T-helper 1 cell treated with Interleukin-12 subunit alpha and Interleukin-12 subunit beta and Interleukin-4 antibody, amounts not matched to agents 30 μg/mL and 1 μg/mL, for 36 hours (primary cell): ENCODE measurements at regions not wholly inside any gene's neighbourhood (a gene's known extent, or its start where the extent isn't known, plus 50 kb on each side); places are given as distances from the start of the nearest gene placed in this dataset.

Experiments used
- H3K27ac Mint-ChIP-seq: one replicate; pipeline ENCODE4 v1.8.0; 2021; ENCODE audit warnings: mild to moderate bottlenecking, mixed read lengths
- H3K27me3 Mint-ChIP-seq: one replicate; pipeline ENCODE4 v1.8.0; 2021; ENCODE audit warnings: low read depth, mixed read lengths
- H3K36me3 Mint-ChIP-seq: one replicate; pipeline ENCODE4 v1.8.0; 2021; ENCODE audit warnings: low read depth, mixed read lengths
- H3K4me1 Mint-ChIP-seq: one replicate; pipeline ENCODE4 v1.8.0; 2021; ENCODE audit warnings: low read depth, mixed read lengths
- H3K4me3 Mint-ChIP-seq: one replicate; pipeline ENCODE4 v1.8.0; 2021; ENCODE audit warnings: mild to moderate bottlenecking, moderate library complexity, mixed read lengths
- H3K9me3 Mint-ChIP-seq: one replicate; pipeline ENCODE4 v1.8.0; 2021; ENCODE audit warnings: mixed read lengths

DNA sequence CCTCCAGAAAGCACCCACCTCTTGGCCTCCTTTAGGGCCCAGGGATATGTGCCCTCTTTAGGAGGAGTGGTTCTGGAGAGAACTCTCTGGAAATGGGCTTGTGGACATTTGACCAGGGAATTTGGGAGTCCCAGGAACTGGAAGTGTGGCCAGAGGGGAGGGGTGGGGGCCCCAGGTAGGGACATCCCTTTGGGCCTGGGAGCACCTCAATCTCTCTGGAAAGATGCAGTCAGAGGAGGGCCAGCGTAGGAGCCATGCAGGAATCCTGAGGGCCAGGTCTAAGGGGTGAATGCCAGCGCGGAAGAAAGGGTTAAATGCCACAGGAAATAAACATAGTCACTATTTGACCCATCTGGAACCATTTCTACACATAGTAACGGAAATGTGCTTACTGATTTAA, 50.3 kb upstream of the ITGA11 start:
- no peak overlapping the region for H3K27ac Mint-ChIP-seq
- no peaks in the 10 kb centered on the region for H3K36me3 Mint-ChIP-seq
- H3K4me1 Mint-ChIP-seq: no peaks in the 10 kb centered on the region
- H3K4me3 Mint-ChIP-seq: no peak overlapping the region
- no peaks in the 10 kb centered on the region for H3K9me3 Mint-ChIP-seq
- H3K27me3 Mint-ChIP-seq: peaks cover 24% of the 10 kb centered on the region

GRCh38 chr15:68483165-68483564, 51.2 kb upstream of the ITGA11 start:
- Mint-ChIP-seq H3K36me3 (no peaks in the 10 kb centered on the region), H3K27ac (no peak overlapping the region), H3K4me3 (no peak overlapping the region), H3K27me3 (peaks cover 29% of the 10 kb centered on the region), H3K4me1 (no peaks in the 10 kb centered on the region), H3K9me3 (no peaks in the 10 kb centered on the region)

GRCh38 chr15:68484220-68484619, 52.3 kb upstream of the ITGA11 start:
- Mint-ChIP-seq H3K4me3 (no peak overlapping the region), H3K4me1 (no peaks in the 10 kb centered on the region), H3K9me3 (no peaks in the 10 kb centered on the region), H3K27me3 (peaks cover 33% of the 10 kb centered on the region), H3K27ac (no peak overlapping the region), H3K36me3 (no peaks in the 10 kb centered on the region)

DNA sequence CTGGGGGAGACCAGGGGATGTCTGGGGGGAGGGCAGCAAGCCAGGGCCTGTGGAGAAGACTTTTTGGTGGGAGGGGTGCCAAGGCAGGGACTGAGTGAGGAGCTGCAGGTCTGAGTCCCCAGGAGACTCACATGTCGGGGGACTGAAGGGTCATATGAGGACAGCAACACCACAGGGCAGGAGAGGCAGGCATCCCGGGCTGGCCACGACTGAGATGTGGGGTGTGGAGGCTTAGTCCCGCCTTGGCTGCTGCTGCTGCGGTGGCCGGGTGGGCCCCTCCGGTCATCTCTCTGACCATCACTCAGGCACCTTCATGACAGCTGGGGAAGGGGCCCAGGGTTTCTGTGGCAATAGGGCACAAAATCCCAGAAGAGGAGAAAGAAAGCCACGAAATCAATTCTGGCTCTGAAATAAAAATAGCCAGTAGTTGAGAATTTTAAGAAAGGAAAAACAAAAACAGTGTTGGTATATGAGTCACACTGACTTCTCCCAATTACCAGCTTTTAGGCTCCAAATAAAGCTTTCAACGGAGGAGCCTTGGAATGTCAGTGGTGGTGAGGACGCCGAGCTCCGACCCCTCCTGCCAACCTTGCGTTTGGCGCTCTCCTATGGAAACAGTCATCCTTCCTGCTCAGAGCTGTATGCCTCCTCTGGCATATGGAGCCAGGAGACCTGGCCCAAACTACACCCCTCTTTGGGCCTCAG, 52.9 kb upstream of the ITGA11 start:
- Mint-ChIP-seq H3K27me3 (peaks cover 33% of the 10 kb centered on the region), H3K36me3 (no peaks in the 10 kb centered on the region), H3K27ac (no peak overlapping the region), H3K4me3 (no peak overlapping the region), H3K9me3 (no peaks in the 10 kb centered on the region), H3K4me1 (no peaks in the 10 kb centered on the region)

DNA sequence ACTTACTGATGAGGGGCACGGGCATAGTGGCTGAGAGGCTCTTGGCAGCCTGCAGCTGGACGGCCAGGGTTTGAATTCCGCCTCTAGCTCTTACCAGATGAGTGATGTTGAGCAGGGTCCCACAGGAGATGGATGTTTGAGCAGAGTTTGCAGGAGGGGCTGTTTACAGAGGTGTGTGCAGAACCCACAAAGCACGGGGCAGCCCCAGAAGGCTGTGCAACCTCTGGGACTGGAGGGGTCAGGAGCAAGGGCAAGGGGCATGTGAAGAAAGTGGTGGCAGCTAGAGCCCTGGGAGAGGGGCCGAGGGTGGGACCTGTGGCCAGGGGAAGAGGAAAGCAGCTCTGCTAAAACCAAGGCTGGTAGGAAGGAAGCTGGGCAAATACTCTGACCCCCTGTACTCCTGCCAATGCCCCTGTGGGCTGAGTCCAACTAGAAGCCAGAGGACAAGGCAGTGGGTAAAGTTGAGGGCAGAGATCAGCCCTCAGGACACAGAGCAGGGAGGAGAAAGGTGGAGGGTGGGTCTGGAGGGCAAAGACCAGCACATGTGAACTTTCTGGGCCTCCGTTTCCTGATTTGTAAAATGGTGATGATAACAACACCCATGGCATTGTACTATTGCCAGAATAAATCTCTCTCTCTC, 53.9 kb upstream of the ITGA11 start:
- Mint-ChIP-seq H3K36me3 (no peaks in the 10 kb centered on the region), H3K4me1 (no peaks in the 10 kb centered on the region), H3K27me3 (peaks cover 35% of the 10 kb centered on the region), H3K9me3 (no peaks in the 10 kb centered on the region), H3K27ac (no peak overlapping the region), H3K4me3 (no peak overlapping the region)

DNA sequence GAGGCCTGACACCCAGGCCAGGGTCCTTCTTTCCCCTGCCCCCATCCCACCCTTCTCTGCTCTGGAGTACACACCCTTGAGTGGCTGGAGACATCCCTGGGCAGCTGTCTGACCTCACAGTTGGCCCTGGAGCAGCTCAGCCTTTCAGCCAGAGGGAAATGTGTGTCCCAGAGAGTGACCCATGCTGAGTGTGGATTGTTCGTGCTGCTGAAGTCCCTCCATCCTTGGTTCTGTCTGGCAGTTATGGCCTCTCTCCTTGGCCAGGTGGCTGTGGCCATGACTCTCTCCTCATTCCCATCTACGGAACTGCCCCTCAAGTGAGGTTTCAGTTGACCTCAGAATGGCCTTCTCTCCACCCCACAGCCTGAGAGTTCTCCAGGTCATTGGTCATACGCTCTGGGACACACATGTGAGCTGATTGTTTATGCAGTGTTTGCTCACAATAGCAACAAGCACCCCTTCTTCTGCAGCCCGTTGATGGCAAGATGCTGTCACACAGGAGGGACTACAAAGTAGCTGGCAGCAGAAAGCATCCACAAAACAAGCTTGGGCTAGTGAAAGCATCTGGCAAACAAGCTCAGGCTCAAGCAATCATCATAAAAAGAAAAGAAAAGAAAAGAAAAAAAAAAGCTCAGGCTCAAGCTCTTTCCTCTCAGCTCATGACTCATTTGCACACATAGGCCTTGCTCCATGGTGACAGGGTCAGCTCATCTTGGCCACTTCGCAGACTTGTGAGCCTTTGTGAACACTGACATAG, 55.3 kb upstream of the ITGA11 start:
- H3K4me1 Mint-ChIP-seq: no peaks in the 10 kb centered on the region
- peaks cover 33% of the 10 kb centered on the region for H3K27me3 Mint-ChIP-seq
- no peak overlapping the region for H3K27ac Mint-ChIP-seq
- no peak overlapping the region for H3K4me3 Mint-ChIP-seq
- no peaks in the 10 kb centered on the region for H3K9me3 Mint-ChIP-seq
- no peaks in the 10 kb centered on the region for H3K36me3 Mint-ChIP-seq

GRCh38 chr15:68488290-68488689, 56.3 kb upstream of the ITGA11 start:
- Mint-ChIP-seq H3K27me3 (peaks cover 33% of the 10 kb centered on the region), H3K27ac (no peak overlapping the region), H3K36me3 (no peaks in the 10 kb centered on the region), H3K4me3 (no peak overlapping the region), H3K4me1 (no peaks in the 10 kb centered on the region), H3K9me3 (no peaks in the 10 kb centered on the region)

DNA sequence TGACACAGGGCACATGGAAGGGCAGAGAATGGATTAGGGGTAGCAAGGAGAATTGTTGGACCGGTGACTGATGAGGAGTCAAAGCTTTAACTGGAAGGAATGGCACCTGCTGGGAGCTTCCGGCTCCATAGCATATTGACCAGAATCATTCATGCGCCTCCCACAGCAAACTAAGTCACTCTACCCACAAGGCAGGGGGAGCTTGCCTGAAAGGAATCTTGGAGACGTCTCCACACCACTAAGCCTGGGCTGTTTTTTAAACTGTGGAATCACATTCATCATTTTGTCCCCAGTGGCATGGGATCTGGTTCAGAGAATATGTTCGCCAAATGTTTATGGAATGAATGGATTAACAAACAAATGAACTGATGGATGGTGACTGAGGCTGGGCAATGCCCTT, 57.0 kb upstream of the ITGA11 start:
- Mint-ChIP-seq H3K4me3 (no peak overlapping the region), H3K4me1 (no peaks in the 10 kb centered on the region), H3K9me3 (no peaks in the 10 kb centered on the region), H3K27me3 (peaks cover 37% of the 10 kb centered on the region), H3K27ac (no peak overlapping the region), H3K36me3 (no peaks in the 10 kb centered on the region)

DNA sequence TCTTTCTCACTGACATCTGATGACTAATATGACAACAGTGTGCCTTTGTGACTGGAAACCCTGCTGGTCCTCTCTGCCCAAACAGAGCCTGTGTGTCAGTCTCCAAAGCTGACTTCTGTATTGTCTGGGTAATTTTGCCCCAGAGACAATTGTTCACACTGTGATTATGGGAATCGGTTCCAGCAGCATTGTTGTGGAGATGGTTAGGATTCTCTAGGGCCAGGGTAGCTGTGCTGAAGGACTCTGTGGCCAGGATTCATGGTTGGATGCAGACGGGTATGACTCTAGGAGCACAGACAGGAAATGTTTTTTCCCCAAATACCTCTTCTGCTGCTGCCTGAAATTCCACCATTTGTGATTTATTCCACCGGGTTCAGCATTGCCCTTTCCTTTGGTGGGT, 57.5 kb upstream of the ITGA11 start:
- Mint-ChIP-seq H3K4me3 (no peak overlapping the region), H3K9me3 (no peaks in the 10 kb centered on the region), H3K36me3 (no peaks in the 10 kb centered on the region), H3K27me3 (peaks cover 37% of the 10 kb centered on the region), H3K4me1 (no peaks in the 10 kb centered on the region), H3K27ac (no peak overlapping the region)

DNA sequence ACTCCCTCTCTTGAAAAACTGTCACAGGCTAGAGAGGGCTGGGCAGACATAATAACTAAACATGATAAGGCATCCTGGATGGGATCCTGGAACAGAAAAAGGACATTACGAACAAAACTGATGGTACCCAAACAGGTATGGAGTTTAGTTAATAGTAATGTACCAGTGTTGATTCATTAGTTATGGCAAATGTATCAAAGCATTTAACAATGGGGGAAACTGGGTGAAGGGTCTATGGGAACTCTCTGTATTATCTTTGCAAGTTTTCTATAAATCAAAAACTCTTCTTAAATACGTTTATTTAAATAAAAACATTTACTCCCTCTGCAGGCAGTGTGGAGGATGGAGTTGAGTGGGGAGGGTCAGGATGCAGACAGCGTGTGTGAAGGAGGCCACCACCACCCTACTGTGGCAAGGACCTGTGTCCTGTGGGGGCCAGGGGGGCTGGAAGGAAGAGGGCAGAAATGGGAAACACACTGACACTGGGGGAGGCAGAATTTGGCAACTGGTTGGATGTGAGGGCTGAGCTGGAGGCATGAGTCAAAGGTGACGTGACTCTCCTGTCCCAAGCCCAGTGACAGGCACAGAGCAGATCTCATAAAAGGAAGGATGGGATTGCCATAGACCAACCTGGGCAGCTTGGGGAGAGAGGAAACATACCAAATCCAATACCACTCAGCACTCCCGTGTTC, 59.6 kb upstream of the ITGA11 start:
- H3K4me3 Mint-ChIP-seq: no peak overlapping the region
- H3K36me3 Mint-ChIP-seq: no peaks in the 10 kb centered on the region
- H3K9me3 Mint-ChIP-seq: no peaks in the 10 kb centered on the region
- peaks cover 46% of the 10 kb centered on the region for H3K27me3 Mint-ChIP-seq
- H3K4me1 Mint-ChIP-seq: no peaks in the 10 kb centered on the region
- no peak overlapping the region for H3K27ac Mint-ChIP-seq

- no peaks in the 10 kb centered on the region for H3K9me3 Mint-ChIP-seq
- peaks cover 42% of the 10 kb centered on the region for H3K27me3 Mint-ChIP-seq
- no peak overlapping the region for H3K27ac Mint-ChIP-seq
- H3K4me3 Mint-ChIP-seq: no peak overlapping the region
- no peaks in the 10 kb centered on the region for H3K36me3 Mint-ChIP-seq
- no peaks in the 10 kb centered on the region for H3K4me1 Mint-ChIP-seq
Observed at GRCh38 chr15:68492855-68493254, 60.9 kb upstream of the ITGA11 start.

GRCh38 chr15:68493629-68494028, 61.7 kb upstream of the ITGA11 start:
- no peaks in the 10 kb centered on the region for H3K36me3 Mint-ChIP-seq
- H3K27ac Mint-ChIP-seq: no peak overlapping the region
- H3K9me3 Mint-ChIP-seq: no peaks in the 10 kb centered on the region
- no peaks in the 10 kb centered on the region for H3K4me1 Mint-ChIP-seq
- H3K27me3 Mint-ChIP-seq: peaks cover 39% of the 10 kb centered on the region
- H3K4me3 Mint-ChIP-seq: no peak overlapping the region

GRCh38 chr15:68494573-68495110, 62.7 kb upstream of the ITGA11 start:
- Mint-ChIP-seq H3K9me3 (no peaks in the 10 kb centered on the region), H3K4me3 (no peak overlapping the region), H3K27ac (no peak overlapping the region), H3K27me3 (peaks cover 39% of the 10 kb centered on the region), H3K36me3 (no peaks in the 10 kb centered on the region), H3K4me1 (no peaks in the 10 kb centered on the region)

GRCh38 chr15:68495221-68495950, 63.4 kb upstream of the ITGA11 start:
- H3K27me3 Mint-ChIP-seq: peaks cover 39% of the 10 kb centered on the region
- H3K9me3 Mint-ChIP-seq: no peaks in the 10 kb centered on the region
- no peaks in the 10 kb centered on the region for H3K36me3 Mint-ChIP-seq
- no peak overlapping the region for H3K27ac Mint-ChIP-seq
- no peaks in the 10 kb centered on the region for H3K4me1 Mint-ChIP-seq
- H3K4me3 Mint-ChIP-seq: no peak overlapping the region
